H1 (cell line): ENCODE measurements at regions not wholly inside any gene's neighbourhood (a gene's known extent, or its start where the extent isn't known, plus 50 kb on each side); places are given as distances from the start of the nearest gene placed in this dataset.

Experiments
- CTCF ChIA-PET: fragments of 300-600 bp; sonication (Branson Sonifier 250); formaldehyde crosslinking; loops from one replicate; lab custom pipeline; 2021; ENCODE audit not compliant: partially characterized antibody; lab: Charles Lee
- POLR2A ChIA-PET: fragments of 300-600 bp; sonication (Branson Sonifier 250); formaldehyde crosslinking; loops from one replicate; lab custom pipeline; 2021; ENCODE audit warnings: inconsistent platforms; ENCODE audit not compliant: partially characterized antibody; lab: Charles Lee
- DNase-seq, 2 experiments: peaks; one replicate each; pipeline versions ENCODE4 v3.0.0 to v3.0.0-alpha.2; 2010 to 2022; ENCODE audit warnings: low spot score in 2 of 2, low read depth in 1 of 2, mixed read lengths in 1 of 2
- FAIRE-seq: peaks from 2 replicates; lab custom pipeline; 2011; peaks lifted over from hg19 to GRCh38; lab: Jason Lieb, UNC
- H2AFZ ChIP-seq: 2 replicates; pipeline ENCODE4 v1.8.1; 2012; ENCODE audit warnings: low read length, inconsistent platforms
- H2AK5ac ChIP-seq: 2 replicates; pipeline ENCODE4 v1.6.1; 2013; ENCODE audit warnings: low read depth, low read length
- H2BK120ac ChIP-seq: replicated peaks from 2 replicates; pipeline ENCODE3; 2013; ENCODE audit warnings: low read depth, low read length, inconsistent platforms
- H2BK12ac ChIP-seq: 2 replicates; pipeline ENCODE4 v1.6.1; 2013; ENCODE audit warnings: low read depth, low read length
- H2BK15ac ChIP-seq: 2 replicates; pipeline ENCODE4 v1.6.1; 2013; ENCODE audit warnings: low read length
- H2BK20ac ChIP-seq: 2 replicates; pipeline ENCODE4 v1.6.1; 2013; ENCODE audit warnings: low read length
- H2BK5ac ChIP-seq: 2 replicates; pipeline ENCODE4 v1.6.1; 2013; ENCODE audit warnings: low read depth, low read length
- H3K14ac ChIP-seq: 2 replicates; pipeline ENCODE4 v1.6.1; 2013; ENCODE audit warnings: inconsistent platforms; ENCODE audit not compliant: insufficient read length
- H3K18ac ChIP-seq: 2 replicates; pipeline ENCODE4 v1.6.1; 2013; ENCODE audit warnings: low read length; ENCODE audit errors: extremely low read depth
- H3K23ac ChIP-seq: 2 replicates; pipeline ENCODE4 v1.6.1; 2013; ENCODE audit warnings: inconsistent platforms; ENCODE audit not compliant: insufficient read length
- H3K23me2 ChIP-seq: 2 replicates; pipeline ENCODE4 v1.6.1; 2013; ENCODE audit warnings: low read depth, low read length
- H3K27ac ChIP-seq: 2 replicates; pipeline ENCODE4 v1.6.1; 2011; ENCODE audit warnings: low read depth, low read length, inconsistent platforms
- H3K27me3 ChIP-seq, 4 experiments: replicated peaks in 1 of 4; 1 replicate in 1 of 4; 2 replicates in 3 of 4; pipeline versions ENCODE4 v1.6.1 to v1.8.1; 2011 to 2013; ENCODE audit warnings: low read length in 3 of 4, mild to moderate bottlenecking in 3 of 4, inconsistent platforms in 2 of 4, mixed read lengths in 2 of 4, moderate library complexity in 1 of 4; ENCODE audit not compliant: control insufficient read depth in 3 of 4, insufficient read depth in 3 of 4; ENCODE audit errors: extremely low read depth in 1 of 4
- H3K36me3 ChIP-seq, 4 experiments: 2 replicates each; pipeline versions ENCODE4 v1.6.1 to v1.8.1; 2011 to 2013; ENCODE audit warnings: mild to moderate bottlenecking in 4 of 4, low read length in 3 of 4, moderate library complexity in 2 of 4, control low read depth in 1 of 4, inconsistent platforms in 1 of 4; ENCODE audit not compliant: insufficient read depth in 4 of 4, control insufficient read depth in 2 of 4
- H3K4ac ChIP-seq: replicated peaks from 2 replicates; pipeline ENCODE3; 2013; ENCODE audit warnings: low read length, low read depth, mixed read lengths, inconsistent platforms; ENCODE audit not compliant: insufficient read length
- H3K4me1 ChIP-seq, 4 experiments: replicated peaks in 1 of 4; 1 replicate in 1 of 4; 2 replicates in 3 of 4; pipeline versions ENCODE4 v1.6.1 to v1.8.1; 2011 to 2013; ENCODE audit warnings: low read length in 3 of 4, inconsistent platforms in 2 of 4, mixed read lengths in 1 of 4; ENCODE audit not compliant: insufficient read depth in 4 of 4, control insufficient read depth in 3 of 4
- H3K4me2 ChIP-seq, 2 experiments: 2 replicates each; pipeline versions ENCODE4 v1.6.1 to v1.8.1; 2011 to 2013; ENCODE audit warnings: low read depth in 2 of 2, low read length in 2 of 2, control low read depth in 1 of 2, inconsistent platforms in 1 of 2, mild to moderate bottlenecking in 1 of 2; ENCODE audit not compliant: insufficient read depth in 1 of 2
- H3K4me3 ChIP-seq, 4 experiments: fragments of 200-600, 300-600 bp in 1 of 4; sonication (generic), shearing (Covaris generic), sonication (Bioruptor Twin) in 1 of 4; 2 replicates each; pipeline versions ENCODE4 v1.5.1 to v1.8.1; 2011 to 2016; ENCODE audit warnings: low read length in 4 of 4, low read depth in 3 of 4, control low read depth in 2 of 4, inconsistent platforms in 2 of 4, mild to moderate bottlenecking in 2 of 4, mixed read lengths in 1 of 4, moderate library complexity in 1 of 4; ENCODE audit not compliant: insufficient read depth in 2 of 4; ENCODE audit errors: extremely low read depth in 1 of 4
- H3K56ac ChIP-seq: replicated peaks from 2 replicates; pipeline ENCODE3; 2013; ENCODE audit warnings: low read depth, mild to moderate bottlenecking, mixed read lengths, low read length, inconsistent platforms; ENCODE audit not compliant: insufficient read length
- H3K79me1 ChIP-seq: 2 replicates; pipeline ENCODE4 v1.6.1; 2013; ENCODE audit warnings: low read depth, low read length, control low read depth
- H3K79me2 ChIP-seq, 2 experiments: 2 replicates each; pipeline versions ENCODE4 v1.6.1 to v1.8.1; 2012 to 2013; ENCODE audit warnings: low read length in 2 of 2, mild to moderate bottlenecking in 2 of 2, inconsistent platforms in 1 of 2; ENCODE audit not compliant: insufficient read depth in 2 of 2, control insufficient read depth in 1 of 2
- H3K9ac ChIP-seq, 4 experiments: replicated peaks in 1 of 4; 1 replicate in 1 of 4; 2 replicates in 3 of 4; pipeline versions ENCODE4 v1.6.1 to v1.8.1; 2011 to 2013; ENCODE audit warnings: low read depth in 3 of 4, low read length in 3 of 4, control low read depth in 2 of 4, mild to moderate bottlenecking in 2 of 4, moderate library complexity in 2 of 4, inconsistent platforms in 1 of 4; ENCODE audit errors: extremely low read depth in 1 of 4
- H3K9me3 ChIP-seq, 2 experiments: 2 replicates each; pipeline versions ENCODE4 v1.6.1 to v1.8.1; 2012 to 2013; ENCODE audit warnings: mild to moderate bottlenecking in 2 of 2, moderate library complexity in 2 of 2, control low read depth in 1 of 2, inconsistent platforms in 1 of 2, low read depth in 1 of 2, low read length in 1 of 2, mixed read lengths in 1 of 2; ENCODE audit not compliant: insufficient read depth in 2 of 2
- H4K20me1 ChIP-seq, 2 experiments: replicated peaks in 1 of 2; 2 replicates each; pipeline versions ENCODE3 to v1.8.1; 2011 to 2013; ENCODE audit warnings: inconsistent platforms in 2 of 2, low read length in 2 of 2, mild to moderate bottlenecking in 1 of 2; ENCODE audit not compliant: insufficient read depth in 2 of 2, control insufficient read depth in 1 of 2
- H4K5ac ChIP-seq: 2 replicates; pipeline ENCODE4 v1.6.1; 2013; ENCODE audit warnings: low read length, low read depth, mixed read lengths, inconsistent platforms; ENCODE audit not compliant: insufficient read length
- H4K8ac ChIP-seq: 2 replicates; pipeline ENCODE4 v1.8.0; 2013; ENCODE audit warnings: mild to moderate bottlenecking, moderate library complexity, low read length, inconsistent platforms; ENCODE audit not compliant: insufficient read depth; ENCODE audit errors: extremely low read depth
- H4K91ac ChIP-seq: replicated peaks from 2 replicates; pipeline ENCODE3; 2013; ENCODE audit warnings: low read length, mixed read lengths, inconsistent platforms; ENCODE audit not compliant: insufficient read length
- ASH2L ChIP-seq: fragments of 200-600, 300-600 bp; sonication (generic); IDR thresholded peaks from one replicate; pipeline ENCODE4 v1.7.1; 2017; ENCODE audit warnings: low read length
- ATF3 ChIP-seq: IDR thresholded peaks from 2 replicates; pipeline ENCODE4 v1.6.1; 2011; ENCODE audit warnings: low read depth, mild to moderate bottlenecking, low read length; ENCODE audit not compliant: insufficient read depth
- KDM5A ChIP-seq: fragments of 200-600 bp; IDR thresholded peaks from 2 replicates; pipeline ENCODE4 v1.7.1; 2012; ENCODE audit warnings: mild to moderate bottlenecking, low read length, inconsistent platforms, mixed read lengths
- MAFK ChIP-seq: IDR thresholded peaks from 2 replicates; pipeline ENCODE4 v1.6.1; 2012; ENCODE audit warnings: low read depth, mild to moderate bottlenecking, improper control_type of control experiment, low read length
- POLR2A ChIP-seq, 2 experiments: IDR thresholded peaks; 1 replicate in 1 of 2; 2 replicates in 1 of 2; pipeline ENCODE4 v1.6.1; 2011; ENCODE audit warnings: low read depth in 2 of 2, low read length in 2 of 2, mild to moderate bottlenecking in 2 of 2; ENCODE audit errors: control extremely low read depth in 1 of 2
- RFX5 ChIP-seq: IDR thresholded peaks from 2 replicates; pipeline ENCODE4 v1.6.1; 2011; ENCODE audit warnings: low read depth, low read length, improper control_type of control experiment, borderline replicate concordance
- RNF2 ChIP-seq: fragments of 200-900, 300-1000 bp; sonication (generic); IDR thresholded peaks from 2 replicates; pipeline ENCODE4 v1.7.1; 2016; ENCODE audit warnings: borderline replicate concordance, low read depth, mild to moderate bottlenecking, antibody characterized with exemption, low read length; ENCODE audit not compliant: poor library complexity, severe bottlenecking; ENCODE audit errors: missing control alignments
- SP2 ChIP-seq: IDR thresholded peaks from 2 replicates; pipeline ENCODE4 v1.6.1; 2012; ENCODE audit warnings: mild to moderate bottlenecking, low read length, inconsistent platforms
- WGBS, 2 experiments: shearing (Covaris generic) in 1 of 2; methylation state at CpG; one replicate each; pipeline versions ENCODE4 v1.1.6 to v1.1.7; 2013 to 2015; ENCODE audit warnings: low lambda C conversion rate in 2 of 2, mixed read lengths in 2 of 2, inconsistent platforms in 1 of 2, low coverage in 1 of 2, missing lambda C conversion rate in 1 of 2; ENCODE audit not compliant: insufficient replicate concordance in 2 of 2, insufficient coverage in 1 of 2, insufficient read length in 1 of 2; ENCODE audit errors: extremely low coverage in 1 of 2, missing lambda C conversion rate in 1 of 2; 5-methylcytosine and 5-hydroxymethylcytosine counted together

DNA sequence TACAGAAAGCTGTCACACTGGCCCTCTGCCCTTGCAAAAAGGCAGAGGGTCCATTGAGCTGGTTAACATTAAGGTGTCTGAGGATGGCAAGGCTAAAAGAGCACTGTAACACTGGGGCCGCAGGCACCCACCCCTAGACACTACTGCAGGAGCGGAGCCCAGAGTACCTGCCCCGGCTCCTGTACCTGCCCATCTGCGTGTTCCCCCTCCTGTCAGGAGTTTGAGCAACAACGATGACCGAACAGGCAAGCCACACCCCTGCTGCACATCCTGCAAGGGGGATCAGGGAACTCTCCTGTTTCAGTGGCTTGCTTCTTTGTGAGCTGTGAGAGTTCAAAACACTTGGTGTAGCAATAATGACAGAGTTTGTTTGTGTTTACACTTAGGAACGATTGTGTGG, 117.4 kb upstream of the STARD13 start:
- no peak overlapping the region for H2BK15ac ChIP-seq
- DNase-seq (no peak), FAIRE-seq (no peak)
- no peak overlapping the region for H3K4me3 ChIP-seq
- H3K9ac ChIP-seq, result no peak overlapping the region
- WGBS, 2 experiments, result 86% methylated on average over 7 of the region's 7 CpGs; no CpG with 5 or more reads in 1 of the 2 experiments
- H3K79me2 ChIP-seq, result no peaks in the 10 kb centered on the region
- ChIA-PET POLR2A (no interaction called here), CTCF (no interaction called here)
- H3K4ac ChIP-seq, result no peak overlapping the region
- no peak overlapping the region for H3K4me2 ChIP-seq
- H3K79me1 ChIP-seq, result no peaks in the 10 kb centered on the region
- no peak overlapping the region for H3K23ac ChIP-seq
- no peaks in the 10 kb centered on the region for H4K20me1 ChIP-seq
- no peak overlapping the region for H2BK5ac ChIP-seq
- no peaks in the 10 kb centered on the region for H3K36me3 ChIP-seq
- H3K23me2 ChIP-seq, result no peaks in the 10 kb centered on the region
- H2BK120ac ChIP-seq, result no peak overlapping the region
- H4K91ac ChIP-seq, result no peak overlapping the region
- H3K27ac ChIP-seq, result no peak overlapping the region
- no peak overlapping the region for H2BK20ac ChIP-seq
- H3K4me1 ChIP-seq, result no peaks in the 10 kb centered on the region
- H3K27me3 ChIP-seq, result no peaks in the 10 kb centered on the region
- H2BK12ac ChIP-seq, result no peak overlapping the region
- peak overlapping the region; percentile 41; the same call in 1 of the 2 replicates for H2AFZ ChIP-seq
- H3K56ac ChIP-seq, result no peak overlapping the region
- H4K5ac ChIP-seq, result no peak overlapping the region
- H4K8ac ChIP-seq, result no peak overlapping the region
- H3K14ac ChIP-seq, result no peak overlapping the region
- no peaks in the 10 kb centered on the region for H3K9me3 ChIP-seq
- H2AK5ac ChIP-seq, result no peak overlapping the region
- H3K18ac ChIP-seq, result no peak overlapping the region
- TF ChIP-seq ASH2L (no peak), ATF3 (no peak), SP2 (no peak), MAFK (no peak), RNF2 (no peak), RFX5 (no peak), POLR2A (IDR thresholded peaks at IDR 0.05; ENCODE audit: control extremely low read depth in 1 of 2, low read depth in 2 of 2, low read length in 2 of 2) (no peak), KDM5A (no peak)
